ENCODE measurements at regions not wholly inside any gene's neighbourhood (a gene's known extent, or its start where the extent isn't known, plus 50 kb on each side); places are given as distances from the start of the nearest gene placed in this dataset.

DNA sequence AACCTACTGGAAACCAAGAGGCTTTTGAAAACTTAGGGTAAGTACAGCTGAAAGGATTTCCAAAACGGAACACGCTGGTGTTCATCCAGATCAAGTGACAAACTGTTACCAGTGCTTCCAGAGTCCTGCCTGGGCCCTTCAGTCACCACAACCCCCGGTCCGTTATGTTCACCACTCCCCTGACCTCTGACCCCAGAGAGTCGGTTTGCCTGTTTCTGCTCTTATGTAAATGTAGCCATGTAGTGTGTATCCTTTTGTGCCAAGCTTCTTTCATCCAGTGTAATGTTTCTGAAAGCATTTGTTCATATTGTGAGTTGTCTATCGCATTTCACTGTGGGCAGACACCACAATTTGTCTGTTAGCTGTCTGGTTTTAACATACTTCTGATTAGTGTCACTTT is 217.5 kb downstream of the NCK2 start:
- ChIA-PET CTCF (interaction anchor here (0.5 kb wide), 1 partner anchor 34 kb away, joined by 3 read pairs; no protein-coding TSS in a partner anchor), POLR2A (ENCODE audit: low non-redundant PET) (no interaction called here)
- no peak for DNase-seq (ENCODE audit: low spot score)
- TF ChIP-seq, protein P1, sequence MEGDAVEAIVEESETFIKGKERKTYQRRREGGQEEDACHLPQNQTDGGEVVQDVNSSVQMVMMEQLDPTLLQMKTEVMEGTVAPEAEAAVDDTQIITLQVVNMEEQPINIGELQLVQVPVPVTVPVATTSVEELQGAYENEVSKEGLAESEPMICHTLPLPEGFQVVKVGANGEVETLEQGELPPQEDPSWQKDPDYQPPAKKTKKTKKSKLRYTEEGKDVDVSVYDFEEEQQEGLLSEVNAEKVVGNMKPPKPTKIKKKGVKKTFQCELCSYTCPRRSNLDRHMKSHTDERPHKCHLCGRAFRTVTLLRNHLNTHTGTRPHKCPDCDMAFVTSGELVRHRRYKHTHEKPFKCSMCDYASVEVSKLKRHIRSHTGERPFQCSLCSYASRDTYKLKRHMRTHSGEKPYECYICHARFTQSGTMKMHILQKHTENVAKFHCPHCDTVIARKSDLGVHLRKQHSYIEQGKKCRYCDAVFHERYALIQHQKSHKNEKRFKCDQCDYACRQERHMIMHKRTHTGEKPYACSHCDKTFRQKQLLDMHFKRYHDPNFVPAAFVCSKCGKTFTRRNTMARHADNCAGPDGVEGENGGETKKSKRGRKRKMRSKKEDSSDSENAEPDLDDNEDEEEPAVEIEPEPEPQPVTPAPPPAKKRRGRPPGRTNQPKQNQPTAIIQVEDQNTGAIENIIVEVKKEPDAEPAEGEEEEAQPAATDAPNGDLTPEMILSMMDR (conservative IDR thresholded peaks at IDR 0.05; ENCODE audit: low read depth): no peak
- H3K27ac ChIP-seq: no peak overlapping the region

- ChIA-PET CTCF (interaction anchor here (0.5 kb wide), 1 partner anchor 33 kb away, joined by 3 read pairs; no protein-coding TSS in a partner anchor), POLR2A (ENCODE audit: low non-redundant PET) (no interaction called here)
- H3K27ac ChIP-seq: no peak overlapping the region
- no peak for DNase-seq (ENCODE audit: low spot score)
- TF ChIP-seq, protein P1 (conservative IDR thresholded peaks at IDR 0.05; ENCODE audit: low read depth): no peak
These were observed 217.0 kb downstream of the NCK2 start for GRCh38 chr2:105961599-105962146.

DNA sequence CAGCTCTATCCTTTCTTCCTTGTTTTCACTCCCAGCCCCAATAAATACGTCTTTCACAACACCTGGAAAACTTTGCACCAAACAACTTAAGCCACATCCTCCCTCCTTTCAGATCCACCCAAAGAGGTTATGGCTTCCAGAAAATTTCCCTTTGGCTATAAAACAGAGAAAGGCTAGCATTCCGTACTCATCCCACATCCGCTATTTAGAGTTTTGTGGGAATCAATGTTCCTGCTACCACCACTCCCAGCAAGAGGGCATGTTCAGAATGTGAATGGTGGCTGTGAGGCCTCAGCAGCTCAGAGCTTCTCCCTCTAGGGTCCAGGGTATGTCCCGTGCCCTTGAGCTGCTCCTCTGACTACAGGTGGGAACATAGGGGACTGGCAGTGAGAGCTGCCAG is 214.6 kb downstream of the NCK2 start:
- POLR2A ChIA-PET (ENCODE audit: low non-redundant PET): no interaction called here
- CTCF ChIA-PET: no interaction called here
- DNase-seq (ENCODE audit: low spot score): no peak
- TF ChIP-seq, protein P1 (conservative IDR thresholded peaks at IDR 0.05; ENCODE audit: low read depth): no peak
- no peak overlapping the region for H3K27ac ChIP-seq

GRCh38 chr2:105954891-105955290 is 210.2 kb downstream of the NCK2 start:
- POLR2A ChIA-PET (ENCODE audit: low non-redundant PET): no interaction called here
- no peak overlapping the region for H3K27ac ChIP-seq
- DNase-seq (ENCODE audit: low spot score): no peak
- CTCF ChIA-PET: no interaction called here
- TF ChIP-seq, protein P1 (conservative IDR thresholded peaks at IDR 0.05; ENCODE audit: low read depth): no peak

DNA sequence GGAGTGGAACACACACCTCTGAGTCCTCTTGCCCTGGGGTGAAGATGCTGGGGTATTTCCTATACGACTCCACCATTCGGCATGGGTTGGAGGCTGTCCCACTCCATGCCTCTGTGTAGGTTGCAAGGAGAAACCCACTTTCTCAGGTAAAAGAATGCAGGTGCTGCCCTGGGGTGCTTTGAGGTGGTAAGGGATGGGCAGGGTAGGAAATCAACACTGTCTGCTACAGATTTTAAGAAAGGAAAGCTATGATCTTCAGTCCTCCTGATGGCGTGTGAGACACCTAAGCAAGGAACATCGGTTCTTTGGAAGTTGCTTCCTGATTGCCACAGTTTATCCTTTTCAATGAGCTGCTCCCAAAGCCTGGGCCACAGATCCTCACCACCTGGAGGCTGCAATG is 209.2 kb downstream of the NCK2 start:
- no peak for DNase-seq (ENCODE audit: low spot score)
- TF ChIP-seq, protein P1 (conservative IDR thresholded peaks at IDR 0.05; ENCODE audit: low read depth): no peak
- POLR2A ChIA-PET (ENCODE audit: low non-redundant PET): no interaction called here
- CTCF ChIA-PET: no interaction called here
- H3K27ac ChIP-seq: no peak overlapping the region

DNA sequence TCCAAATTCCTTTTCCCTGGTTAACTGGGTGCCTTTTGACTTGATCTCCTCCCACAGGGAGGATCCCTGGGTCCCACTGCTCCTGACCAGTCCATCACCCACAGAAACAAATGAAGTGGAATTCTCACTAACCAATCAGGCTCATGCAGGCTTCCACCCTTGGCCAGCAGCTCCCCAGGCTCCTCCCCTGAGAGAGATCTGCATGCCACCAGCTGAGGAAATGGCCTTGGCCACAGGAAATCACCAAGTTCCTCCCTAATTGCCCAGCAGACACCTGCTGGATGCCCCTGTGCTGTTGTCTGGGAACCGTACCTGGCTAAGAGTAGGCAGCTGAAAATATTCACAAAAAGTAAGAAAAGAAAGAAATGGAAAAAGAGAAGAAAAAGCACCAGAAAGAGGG is 207.4 kb downstream of the NCK2 start:
- DNase-seq (ENCODE audit: low spot score): no peak
- ChIA-PET POLR2A (ENCODE audit: low non-redundant PET) (no interaction called here), CTCF (interaction anchor here (0.6 kb wide), 2 partner anchors 8 to 591 kb away, joined by 3 to 4 read pairs; no protein-coding TSS in a partner anchor)
- H3K27ac ChIP-seq: no peak overlapping the region
- TF ChIP-seq, protein P1 (conservative IDR thresholded peaks at IDR 0.05; ENCODE audit: low read depth): no peak

All from RWPE1 (cell line).